Activated CD8-positive, alpha-beta memory T cell treated with anti-CD3 and anti-CD28 coated beads for 4 hours (primary cell): ENCODE measurements at regions not wholly inside any gene's neighbourhood (a gene's known extent, or its start where the extent isn't known, plus 50 kb on each side); places are given as distances from the start of the nearest gene placed in this dataset.

ENCODE experiments used
- DNase-seq, 2 donors: peaks; one replicate each; pipeline ENCODE4 v3.0.0-alpha.2; 2020; ENCODE audit warnings: low read depth in 2 of 2

- DNase-seq = no peak
Observed at GRCh38 chr11:10930224-10930971, 72.5 kb upstream of the ZBED5 start.

DNA sequence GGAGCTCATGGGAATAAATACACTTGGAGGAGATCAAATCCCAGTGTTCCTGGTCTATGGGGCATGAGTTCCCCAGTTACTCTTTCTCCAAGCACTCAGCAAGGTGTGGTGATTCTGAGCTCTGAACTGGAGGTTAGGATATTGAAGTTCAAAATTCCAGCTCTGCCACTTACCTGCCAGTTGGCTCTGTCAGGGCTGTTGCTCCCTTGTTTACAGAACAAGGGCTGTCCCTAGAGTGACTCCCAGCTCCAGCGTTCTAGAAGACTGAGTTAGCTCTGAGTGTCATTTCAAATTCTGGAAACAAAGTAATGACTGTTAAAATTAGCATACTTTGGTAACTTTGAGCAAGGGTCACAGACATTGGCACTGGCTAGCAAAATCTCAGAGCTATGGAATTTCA is 69.7 kb upstream of the ZBED5 start:
- DNase-seq = no peak

GRCh38 chr11:10926801-10927211 is 69.0 kb upstream of the ZBED5 start:
- DNase-seq = no peak

DNA sequence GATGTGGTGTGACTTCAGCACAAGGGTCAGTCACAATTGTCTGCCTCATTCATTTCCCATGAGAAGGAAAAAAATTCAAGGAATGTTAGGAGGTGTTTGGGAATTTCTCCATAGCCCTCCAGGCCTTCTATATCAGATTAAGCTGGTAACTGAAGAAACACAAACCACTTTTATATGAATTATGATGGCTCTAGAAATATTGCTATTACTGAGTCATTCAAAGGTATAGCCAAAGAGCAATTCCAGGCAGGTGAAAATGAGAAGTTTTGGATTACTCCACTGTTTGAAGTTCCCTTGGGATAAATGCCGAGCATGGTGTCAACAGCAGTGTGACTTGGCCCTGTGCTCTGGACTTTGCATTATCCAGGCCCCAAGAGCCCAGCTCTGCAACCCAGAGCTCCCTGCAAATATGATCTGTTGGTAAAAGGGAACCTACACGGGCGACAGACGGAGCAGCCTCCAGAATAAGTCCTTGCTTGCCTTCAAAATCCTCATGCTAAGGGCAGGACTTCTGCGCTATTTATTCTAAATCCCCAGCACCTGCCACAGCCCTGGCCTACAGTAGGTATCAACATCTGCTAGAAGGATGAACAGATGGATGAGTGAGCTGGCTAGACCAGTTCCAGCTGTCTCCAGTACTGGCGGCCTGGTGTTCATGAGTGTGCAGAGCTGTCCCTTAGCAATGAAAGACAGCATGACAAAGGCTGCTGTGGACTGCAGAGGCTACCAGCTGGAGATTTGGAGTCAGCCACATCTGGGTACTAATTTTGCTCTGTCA is 67.5 kb upstream of the ZBED5 start:
- no peak for DNase-seq

- DNase-seq = no peak
Observed at GRCh38 chr11:10923882-10924281, 66.0 kb upstream of the ZBED5 start.

DNA sequence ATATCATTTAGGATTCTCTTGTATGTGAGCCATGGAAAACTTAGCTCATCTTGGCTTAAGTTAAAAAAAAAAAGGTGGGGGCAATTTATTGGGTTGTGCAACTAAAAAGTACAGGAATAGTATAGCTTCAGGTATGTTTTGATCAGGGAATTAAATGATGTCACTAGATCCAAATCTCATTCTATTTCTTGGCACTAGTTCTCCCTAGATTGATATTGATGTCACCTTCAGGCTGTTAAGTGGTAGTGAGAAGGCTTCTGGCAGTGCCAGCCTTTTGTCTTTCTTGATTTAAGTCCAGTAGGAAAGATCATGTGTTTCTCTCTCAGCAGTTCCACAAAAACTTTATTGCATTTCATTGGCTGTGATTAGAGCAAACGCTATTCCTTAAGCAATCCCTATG is 65.0 kb upstream of the ZBED5 start:
- no peak for DNase-seq

DNA sequence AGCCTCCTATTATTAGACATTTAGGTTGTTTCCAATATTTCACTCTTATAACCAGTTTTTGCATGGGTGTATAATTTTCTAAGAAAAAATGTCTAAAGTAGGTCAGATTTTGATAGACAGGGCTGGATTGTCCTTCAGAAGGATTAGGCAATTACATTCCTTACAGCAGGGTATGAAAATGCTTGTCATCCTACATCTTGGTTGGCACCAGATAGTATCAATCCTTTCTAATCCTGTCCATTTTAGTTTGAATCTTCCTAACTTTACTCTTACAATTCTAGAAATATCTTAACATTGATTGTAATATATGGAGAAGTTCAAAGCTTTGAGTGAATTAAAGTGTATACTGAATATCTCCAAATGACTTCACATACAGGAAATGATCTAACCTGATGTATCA is 63.0 kb upstream of the ZBED5 start:
- DNase-seq = no peak

DNA sequence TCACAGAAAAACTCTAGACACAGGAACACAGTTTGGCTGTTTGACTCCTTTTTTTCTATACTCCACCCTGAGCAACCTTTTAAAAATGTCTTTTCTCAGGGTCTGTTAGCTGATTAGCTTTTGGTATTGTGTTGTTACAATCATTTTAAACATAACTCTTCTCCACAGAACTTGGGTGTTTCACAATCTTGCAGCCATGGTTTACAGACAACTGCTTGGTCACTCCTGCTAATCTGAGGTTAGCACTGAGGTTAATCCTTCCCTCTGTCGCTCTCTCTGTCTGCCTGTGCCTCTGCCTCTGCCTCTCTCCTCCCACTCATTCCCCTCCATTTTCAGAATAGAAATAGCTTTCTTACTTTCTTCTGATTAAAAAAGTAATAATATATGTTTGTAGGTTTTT is 62.4 kb upstream of the ZBED5 start:
- no peak for DNase-seq

GRCh38 chr11:10918698-10919097 is 60.8 kb upstream of the ZBED5 start:
- no peak for DNase-seq

- no peak for DNase-seq
Observed at GRCh38 chr11:10918275-10918674, 60.4 kb upstream of the ZBED5 start.

DNA sequence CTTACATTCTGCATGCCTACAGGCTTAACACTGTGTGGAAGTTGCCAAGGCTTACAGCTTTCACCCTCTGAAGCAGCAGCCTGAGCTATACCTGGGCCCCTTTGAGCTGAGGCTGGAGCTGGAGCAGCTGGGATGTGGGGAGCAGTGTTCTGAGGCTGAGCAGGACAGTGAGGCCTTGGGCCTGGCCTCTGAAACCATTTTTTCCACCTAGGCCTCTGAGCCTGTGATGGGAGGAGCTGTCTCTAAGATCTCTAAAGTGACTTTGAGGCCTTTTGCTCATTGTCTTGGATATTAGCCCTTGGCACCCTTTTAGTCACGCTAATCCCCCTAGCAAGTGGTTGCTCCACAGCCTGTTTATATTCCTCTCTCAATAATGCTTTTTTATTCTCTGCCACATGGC is 59.9 kb upstream of the ZBED5 start:
- DNase-seq = no peak

GRCh38 chr11:10916665-10917064 is 58.8 kb upstream of the ZBED5 start:
- no peak for DNase-seq

DNA sequence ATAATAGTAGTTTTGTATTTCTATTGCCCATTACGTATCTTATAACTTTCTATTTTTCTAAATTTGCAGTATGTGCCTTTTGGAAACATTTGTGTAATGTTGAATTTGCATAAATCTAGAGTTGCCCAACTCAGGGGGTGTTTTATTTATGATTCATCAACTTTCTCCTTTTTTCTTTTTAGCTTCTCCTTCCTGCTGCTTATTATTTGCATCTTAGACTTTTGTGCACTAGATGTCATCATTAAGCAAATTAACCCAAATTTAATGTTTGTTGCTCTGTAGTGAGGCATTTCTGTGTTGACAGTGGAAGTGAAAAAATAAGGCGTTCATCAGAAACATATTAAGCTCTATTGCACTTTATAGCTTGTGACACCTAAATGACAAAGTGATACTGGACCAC is 56.2 kb upstream of the ZBED5 start:
- no peak for DNase-seq

- DNase-seq = no peak
Observed at GRCh38 chr11:10913075-10913474, 55.2 kb upstream of the ZBED5 start.

DNA sequence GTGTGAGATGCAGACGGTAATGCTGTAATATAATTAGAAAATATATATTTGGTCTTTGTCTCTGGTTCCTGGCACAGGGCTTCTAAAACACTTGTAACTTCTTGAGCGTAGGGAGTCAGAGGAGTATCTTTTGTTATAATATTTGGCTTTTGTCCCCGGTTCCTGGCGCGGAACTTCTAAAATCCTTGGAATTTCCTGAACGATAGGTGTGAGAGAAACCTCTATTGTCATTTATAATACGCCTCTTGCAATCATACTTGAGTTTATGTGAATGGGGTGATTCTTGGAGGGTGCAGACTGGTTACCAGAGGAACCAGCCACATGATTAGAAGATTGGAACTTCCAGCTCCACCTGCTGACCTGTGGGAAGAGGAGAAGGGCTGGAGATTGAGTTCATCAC is 54.1 kb upstream of the ZBED5 start:
- no peak for DNase-seq

- no peak for DNase-seq
Observed at GRCh38 chr11:10909141-10909883, 51.5 kb upstream of the ZBED5 start.

- no peak for DNase-seq
Observed at GRCh38 chr11:10908215-10908951, 50.5 kb upstream of the ZBED5 start.
